SK-N-MC (cell line): ENCODE measurements at regions not wholly inside any gene's neighbourhood (a gene's known extent, or its start where the extent isn't known, plus 50 kb on each side); places are given as distances from the start of the nearest gene placed in this dataset.

ENCODE experiments used
- EZH2 ChIP-seq: fragments of 200-600 bp; sonication (generic); IDR thresholded peaks from one replicate; pipeline ENCODE4 v1.6.1; 2017; ENCODE audit warnings: antibody characterized with exemption
- FOXP2 ChIP-seq: optimal IDR thresholded peaks from 2 replicates; pipeline ENCODE3; 2011; ENCODE audit warnings: mild to moderate bottlenecking, moderate library complexity; ENCODE audit not compliant: insufficient read depth; ENCODE audit errors: extremely low read length, control extremely low read depth

DNA sequence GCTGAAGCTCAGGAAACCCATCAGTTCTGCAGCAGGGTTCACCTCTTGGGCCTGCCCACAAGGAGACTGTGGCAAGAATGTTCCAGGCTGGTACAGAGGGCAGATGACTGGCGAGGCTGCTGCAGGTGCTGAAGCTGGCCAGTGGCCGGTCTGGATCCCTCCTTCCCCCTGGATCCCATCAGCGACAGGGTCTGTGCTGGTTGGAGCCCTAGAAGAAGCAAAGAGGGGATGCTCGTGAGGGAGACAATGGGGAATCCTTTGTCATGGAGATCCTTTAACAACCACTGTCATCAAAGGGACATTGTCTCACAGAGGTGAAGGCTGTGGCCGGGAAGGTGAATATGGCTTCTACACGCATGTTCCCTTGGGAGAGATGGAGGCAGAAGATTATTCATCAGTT lies 211.4 kb upstream of the TMEM132C start:
- TF ChIP-seq EZH2, result no peak
- no peak for TF ChIP-seq FOXP2
